Ovary (tissue), 7 donors: ENCODE measurements at regions not wholly inside any gene's neighbourhood (a gene's known extent, or its start where the extent isn't known, plus 50 kb on each side); places are given as distances from the start of the nearest gene placed in this dataset.

Experiments
- DNase-seq, 5 donors: peaks; one replicate each; pipeline ENCODE4 v3.0.0-alpha.2; 2019 to 2020
- H3K27ac ChIP-seq, 2 donors: fragments of 200-600 bp; one replicate each; pipeline versions ENCODE4 v1.5.1 to v1.8.0; 2019 to 2022
- H3K27me3 ChIP-seq: fragments of 200-600 bp; one replicate; pipeline ENCODE4 v1.8.0; 2022
- H3K36me3 ChIP-seq: fragments of 200-600 bp; sonication (generic); one replicate; pipeline ENCODE4 v1.5.1; 2019
- H3K4me1 ChIP-seq: one replicate; pipeline ENCODE4 v1.8.1; 2013; ENCODE audit warnings: mild to moderate bottlenecking, moderate library complexity; ENCODE audit not compliant: insufficient read depth
- H3K4me3 ChIP-seq: fragments of 200-600 bp; sonication (generic); one replicate; pipeline ENCODE4 v1.5.1; 2017
- H3K9me3 ChIP-seq, 2 donors: fragments of 200-600 bp in 1 of 2; sonication (generic) in 1 of 2; one replicate each; pipeline versions ENCODE4 v1.5.1 to v1.8.1; 2013 to 2019; ENCODE audit warnings: mild to moderate bottlenecking in 1 of 2, moderate library complexity in 1 of 2
- EP300 ChIP-seq: sonication (generic); formaldehyde crosslinking; IDR thresholded peaks from one replicate; pipeline ENCODE4 v1.6.1; 2017; ENCODE audit warnings: antibody characterized with exemption
- POLR2A ChIP-seq: fragments of 450-650 bp; IDR thresholded peaks from one replicate; pipeline ENCODE4 v1.6.1; 2017; ENCODE audit warnings: antibody characterized with exemption, mild to moderate bottlenecking, moderate library complexity
- WGBS, 3 donors: extraction: QIAGEN DNeasy Blood & Tissue Kit in 1 of 3; methylation state at CpG; one replicate each; pipeline versions ENCODE4 v1.1.5 to v1.1.7; 2013 to 2017; 5-methylcytosine and 5-hydroxymethylcytosine counted together
- intact Hi-C, 4 donors: fragments of 100-400 bp; cut with DNase I; formaldehyde crosslinking; loops; one replicate each; pipeline versions ENCODE4 v1.11.0 to v1.15.1; 2022 to 2023
- TF ChIP-seq, protein P1 (sequence below), 3 donors: fragments of 450-650 bp in 2 of 3; fragments of 200-600 bp in 1 of 3; IDR thresholded peaks; one replicate each; pipeline versions ENCODE4 v1.5.1 to v1.8.0; 2016 to 2022; ENCODE audit warnings: antibody characterized with exemption in 3 of 3, mild to moderate bottlenecking in 1 of 3
- donor health status: DM: no; HTN: no; CAD: no; lungs with moderate emphysema.
- donor health status: DM: no; HTN: no; CAD: no.
- donor health status: Bipolar disorder and iron deficiency.
- donor health status: DM: no; HTN: no; CAD: no.
- donor health status: DM: yes; HTN: yes; CAD: no.

DNA sequence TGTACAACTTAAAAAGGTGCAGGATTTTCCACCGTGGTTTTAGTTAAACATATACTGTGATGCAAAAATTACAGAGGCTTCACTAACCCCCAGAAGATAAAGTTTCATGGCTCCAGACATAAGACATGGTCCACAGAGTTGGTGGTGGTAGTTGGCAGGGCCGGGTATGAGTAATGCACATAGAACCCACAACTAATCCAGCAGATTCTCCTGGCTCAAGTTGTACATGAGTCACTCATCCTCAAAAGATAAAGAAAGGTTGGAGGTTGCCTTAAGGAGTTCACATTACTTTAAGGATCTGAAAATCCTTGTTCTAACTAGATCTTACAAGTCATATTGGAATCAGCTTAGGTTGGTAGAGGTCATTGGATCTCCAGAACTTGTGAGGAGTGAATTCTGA, 98.3 kb upstream of the ZBTB20 start:
- DNase-seq = no peak
- H3K4me3 ChIP-seq = no peak overlapping the region
- intact Hi-C loops = loop anchor here in 1 of 4 donors (10.0 kb wide), 1 partner anchor 149 kb away; no protein-coding TSS in a partner anchor
- no peak for TF ChIP-seq EP300
- TF ChIP-seq, protein P1, sequence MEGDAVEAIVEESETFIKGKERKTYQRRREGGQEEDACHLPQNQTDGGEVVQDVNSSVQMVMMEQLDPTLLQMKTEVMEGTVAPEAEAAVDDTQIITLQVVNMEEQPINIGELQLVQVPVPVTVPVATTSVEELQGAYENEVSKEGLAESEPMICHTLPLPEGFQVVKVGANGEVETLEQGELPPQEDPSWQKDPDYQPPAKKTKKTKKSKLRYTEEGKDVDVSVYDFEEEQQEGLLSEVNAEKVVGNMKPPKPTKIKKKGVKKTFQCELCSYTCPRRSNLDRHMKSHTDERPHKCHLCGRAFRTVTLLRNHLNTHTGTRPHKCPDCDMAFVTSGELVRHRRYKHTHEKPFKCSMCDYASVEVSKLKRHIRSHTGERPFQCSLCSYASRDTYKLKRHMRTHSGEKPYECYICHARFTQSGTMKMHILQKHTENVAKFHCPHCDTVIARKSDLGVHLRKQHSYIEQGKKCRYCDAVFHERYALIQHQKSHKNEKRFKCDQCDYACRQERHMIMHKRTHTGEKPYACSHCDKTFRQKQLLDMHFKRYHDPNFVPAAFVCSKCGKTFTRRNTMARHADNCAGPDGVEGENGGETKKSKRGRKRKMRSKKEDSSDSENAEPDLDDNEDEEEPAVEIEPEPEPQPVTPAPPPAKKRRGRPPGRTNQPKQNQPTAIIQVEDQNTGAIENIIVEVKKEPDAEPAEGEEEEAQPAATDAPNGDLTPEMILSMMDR (IDR thresholded peaks at IDR 0.05) = no peak
- TF ChIP-seq POLR2A = no peak
- WGBS, 3 donors = 75 to 83% (median 82%) methylated on average over 2 of the region's 2 CpGs
- H3K36me3 ChIP-seq = no peaks in the 10 kb centered on the region
- no peaks in the 10 kb centered on the region for H3K27me3 ChIP-seq
- no peaks in the 10 kb centered on the region for H3K4me1 ChIP-seq
- H3K9me3 ChIP-seq = no peaks in the 10 kb centered on the region
- H3K27ac ChIP-seq = no peak overlapping the region

DNA sequence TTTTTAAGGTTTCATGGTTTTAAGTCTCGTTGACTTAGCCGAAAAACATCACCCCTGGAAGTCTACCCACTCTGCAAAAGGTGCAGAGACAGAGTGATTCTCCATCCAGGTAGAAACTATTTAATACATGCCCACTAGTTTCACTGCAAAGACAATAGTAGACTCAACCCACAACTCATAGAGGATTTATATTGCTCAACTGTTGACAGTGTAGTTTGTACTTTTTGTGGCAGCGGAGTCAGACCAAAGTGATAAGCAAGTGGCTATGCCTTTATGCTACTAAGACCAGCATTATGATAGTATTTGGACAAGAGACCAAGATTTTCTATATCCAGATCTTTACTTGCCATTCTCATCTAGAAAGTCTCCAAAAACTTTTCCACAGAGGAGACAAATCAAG, 98.8 kb upstream of the ZBTB20 start:
- 93 to 96% (median 96%) methylated on average over 3 of the region's 3 CpGs for WGBS, 3 donors
- H3K36me3 ChIP-seq = no peaks in the 10 kb centered on the region

DNA sequence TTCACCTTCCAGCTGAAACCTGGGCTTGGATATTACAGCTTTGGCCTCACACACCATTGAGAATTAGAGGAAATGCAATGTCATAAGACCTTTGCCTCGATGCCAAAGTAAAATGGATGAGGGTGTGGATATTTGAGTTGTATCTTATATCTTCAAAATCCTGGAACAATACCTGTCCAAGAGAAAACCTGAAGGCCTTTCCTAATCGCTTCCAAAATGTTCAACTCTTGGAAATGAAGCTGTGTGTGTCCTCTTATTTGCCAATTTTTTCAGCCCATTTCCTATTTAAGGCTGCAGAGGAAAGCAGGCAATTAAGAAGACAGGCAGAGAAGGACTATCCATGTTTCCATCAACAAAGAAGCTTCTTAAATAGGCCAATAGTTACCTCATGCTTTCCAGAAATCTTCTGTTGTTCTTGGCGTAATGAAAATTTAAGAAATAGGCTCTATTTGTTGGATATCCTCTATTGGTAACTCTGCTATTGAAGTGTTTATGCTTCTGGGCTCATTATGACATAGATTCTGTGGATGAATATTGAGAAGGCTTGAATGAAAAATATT, 99.5 kb upstream of the ZBTB20 start:
- Histone ChIP-seq H3K4me1 (no peaks in the 10 kb centered on the region), H3K27ac (no peak overlapping the region), H3K9me3 (no peaks in the 10 kb centered on the region), H3K4me3 (no peak overlapping the region), H3K27me3 (no peaks in the 10 kb centered on the region), H3K36me3 (no peaks in the 10 kb centered on the region)
- DNase-seq = no peak
- intact Hi-C loops = loop anchor here in 1 of 4 donors (10.0 kb wide), 1 partner anchor 148 kb away; no protein-coding TSS in a partner anchor
- WGBS, 3 donors = 86 to 91% (median 89%) methylated on average over 3 of the region's 3 CpGs
- TF ChIP-seq, protein P1 (IDR thresholded peaks at IDR 0.05) = no peak
- TF ChIP-seq EP300 (no peak), POLR2A (no peak)

More for the DNA sequence above, 98.8 kb upstream of the ZBTB20 start:
- no peak for DNase-seq
- no peak overlapping the region for H3K4me3 ChIP-seq
- TF ChIP-seq EP300 = no peak
- no peaks in the 10 kb centered on the region for H3K4me1 ChIP-seq
- no peaks in the 10 kb centered on the region for H3K9me3 ChIP-seq
- H3K27me3 ChIP-seq = no peaks in the 10 kb centered on the region
- H3K27ac ChIP-seq = no peak overlapping the region
- intact Hi-C loops = loop anchor here in 1 of 4 donors (10.0 kb wide), 1 partner anchor 149 kb away; no protein-coding TSS in a partner anchor

- H3K27me3 ChIP-seq = no peaks in the 10 kb centered on the region
- TF ChIP-seq, protein P1 (IDR thresholded peaks at IDR 0.05) = no peak
- TF ChIP-seq EP300 = no peak
- TF ChIP-seq POLR2A = no peak
- no peak for DNase-seq
- H3K9me3 ChIP-seq = no peaks in the 10 kb centered on the region
- intact Hi-C loops = loop anchor here in 1 of 4 donors (10.0 kb wide), 1 partner anchor 147 kb away; no protein-coding TSS in a partner anchor
- WGBS, 3 donors = 80 to 87% (median 81%) methylated on average over 2 of the region's 2 CpGs
- no peak overlapping the region for H3K27ac ChIP-seq
- H3K4me3 ChIP-seq = no peak overlapping the region
- no peaks in the 10 kb centered on the region for H3K36me3 ChIP-seq
- H3K4me1 ChIP-seq = no peaks in the 10 kb centered on the region
Observed at GRCh38 chr3:115248274-115248673, 101.2 kb upstream of the ZBTB20 start.

DNA sequence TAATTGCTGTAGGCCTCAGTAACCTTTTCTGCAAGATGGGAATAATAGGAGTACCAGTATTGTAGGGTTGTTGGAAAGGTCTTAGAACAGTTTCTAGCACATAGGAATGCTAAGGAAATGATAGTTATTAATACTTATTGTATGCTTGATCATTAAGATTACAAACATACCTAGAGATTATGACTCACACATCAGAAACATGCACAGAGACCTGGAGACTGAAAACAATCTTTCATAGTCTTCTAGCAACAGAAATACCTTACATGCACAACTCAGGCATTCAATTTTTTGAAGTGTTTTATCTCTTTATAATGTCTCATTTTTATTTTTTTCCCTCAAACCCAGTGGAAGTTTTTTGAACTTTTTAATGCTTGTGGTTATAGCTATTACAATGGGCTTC, 104.4 kb upstream of the ZBTB20 start:
- DNase-seq = no peak

More for the DNA sequence above, 104.4 kb upstream of the ZBTB20 start:
- TF ChIP-seq, protein P1 (IDR thresholded peaks at IDR 0.05) = no peak
- no peak for TF ChIP-seq POLR2A
- TF ChIP-seq EP300 = no peak
- Histone ChIP-seq H3K27ac (no peak overlapping the region), H3K4me3 (no peak overlapping the region), H3K9me3 (no peaks in the 10 kb centered on the region), H3K4me1 (no peaks in the 10 kb centered on the region), H3K36me3 (no peaks in the 10 kb centered on the region), H3K27me3 (no peaks in the 10 kb centered on the region)
- intact Hi-C loops = no loop called here
